Osteoblast (primary cell): ENCODE measurements at regions not wholly inside any gene's neighbourhood (a gene's known extent, or its start where the extent isn't known, plus 50 kb on each side); places are given as distances from the start of the nearest gene placed in this dataset.

Experiments used
- DNase-seq: peaks from one replicate; pipeline ENCODE4 v3.0.0; 2011; ENCODE audit warnings: low spot score, mixed read lengths; ENCODE audit not compliant: insufficient read length; ENCODE audit errors: missing footprints
- H2AFZ ChIP-seq: 2 replicates; pipeline ENCODE4 v1.6.0; 2011; ENCODE audit warnings: mild to moderate bottlenecking, low read length
- H3K27ac ChIP-seq: 2 replicates; pipeline ENCODE4 v1.5.1; 2011; ENCODE audit warnings: mild to moderate bottlenecking, low read depth, low read length, moderate library complexity
- H3K27me3 ChIP-seq: 2 replicates; pipeline ENCODE4 v1.6.0; 2012; ENCODE audit warnings: mild to moderate bottlenecking, control low read depth, inconsistent platforms, low read length, moderate library complexity; ENCODE audit not compliant: insufficient read depth
- H3K36me3 ChIP-seq: 2 replicates; pipeline ENCODE4 v1.5.1; 2011; ENCODE audit warnings: mild to moderate bottlenecking, low read length, control low read depth, moderate library complexity; ENCODE audit not compliant: insufficient read depth
- H3K4me1 ChIP-seq: 2 replicates; pipeline ENCODE4 v1.5.1; 2011; ENCODE audit warnings: mild to moderate bottlenecking, low read length, control low read depth, moderate library complexity; ENCODE audit not compliant: insufficient read depth
- H3K4me2 ChIP-seq: 2 replicates; pipeline ENCODE4 v1.6.0; 2011; ENCODE audit warnings: mild to moderate bottlenecking, low read length; ENCODE audit not compliant: insufficient read depth
- H3K4me3 ChIP-seq: fragments of 200-600 bp; sonication (generic); 3 replicates; pipeline ENCODE4 v1.5.1; 2012; ENCODE audit warnings: mild to moderate bottlenecking, low read length, inconsistent platforms; ENCODE audit not compliant: insufficient read depth
- H3K79me2 ChIP-seq: 2 replicates; pipeline ENCODE4 v1.6.0; 2012; ENCODE audit warnings: mild to moderate bottlenecking, low read length, control low read depth, inconsistent platforms; ENCODE audit not compliant: insufficient read depth
- H3K9me3 ChIP-seq: 2 replicates; pipeline ENCODE4 v1.5.1; 2011; ENCODE audit warnings: low read depth, low read length, control low read depth
- H4K20me1 ChIP-seq: 2 replicates; pipeline ENCODE4 v1.6.0; 2012; ENCODE audit warnings: mild to moderate bottlenecking, low read length, control low read depth; ENCODE audit not compliant: insufficient read depth
- CTCF ChIP-seq: IDR thresholded peaks from 2 replicates; pipeline ENCODE4 v1.5.1; 2011; ENCODE audit warnings: mild to moderate bottlenecking, low read depth, low read length, moderate library complexity; ENCODE audit errors: extremely low read depth

- Histone ChIP-seq H3K27ac (peak overlapping the region; percentile 24), H4K20me1 (no peaks in the 10 kb centered on the region), H3K4me1 (peaks cover 9% of the 10 kb centered on the region), H3K36me3 (no peaks in the 10 kb centered on the region), H3K79me2 (peaks cover 9% of the 10 kb centered on the region), H3K4me3 (no peak overlapping the region), H3K9me3 (no peaks in the 10 kb centered on the region), H3K4me2 (no peak overlapping the region), H2AFZ (no peak overlapping the region), H3K27me3 (no peaks in the 10 kb centered on the region)
- TF ChIP-seq CTCF: no peak
- no peak for DNase-seq
Measured at GRCh38 chr16:85401917-85402766, 211.0 kb upstream of the GSE1 start.

- peak overlapping the region; percentile 18 for H3K4me2 ChIP-seq
- H3K27ac ChIP-seq: peak overlapping the region; percentile 28
- no peaks in the 10 kb centered on the region for H3K27me3 ChIP-seq
- H3K4me3 ChIP-seq: no peak overlapping the region
- H4K20me1 ChIP-seq: no peaks in the 10 kb centered on the region
- H2AFZ ChIP-seq: no peak overlapping the region
- peaks cover 9% of the 10 kb centered on the region for H3K4me1 ChIP-seq
- no peaks in the 10 kb centered on the region for H3K9me3 ChIP-seq
- H3K36me3 ChIP-seq: no peaks in the 10 kb centered on the region
- peaks cover 8% of the 10 kb centered on the region for H3K79me2 ChIP-seq
- DNase-seq: peak; percentile 96
- no peak for TF ChIP-seq CTCF
Measured at GRCh38 chr16:85402910-85403692, 210.0 kb upstream of the GSE1 start.

GRCh38 chr16:85403693-85404092, 209.4 kb upstream of the GSE1 start:
- H3K4me2 ChIP-seq: no peak overlapping the region
- no peak overlapping the region for H3K4me3 ChIP-seq
- peaks cover 9% of the 10 kb centered on the region for H3K4me1 ChIP-seq
- H4K20me1 ChIP-seq: no peaks in the 10 kb centered on the region
- no peak for DNase-seq
- H3K9me3 ChIP-seq: no peaks in the 10 kb centered on the region
- TF ChIP-seq CTCF: no peak
- H3K27ac ChIP-seq: peak overlapping the region; percentile 28
- no peaks in the 10 kb centered on the region for H3K36me3 ChIP-seq
- no peaks in the 10 kb centered on the region for H3K27me3 ChIP-seq
- H2AFZ ChIP-seq: no peak overlapping the region
- peaks cover 7% of the 10 kb centered on the region for H3K79me2 ChIP-seq
